ENCODE measurements at regions not wholly inside any gene's neighbourhood (a gene's known extent, or its start where the extent isn't known, plus 50 kb on each side); places are given as distances from the start of the nearest gene placed in this dataset.

- peaks cover 3 to 27% of the 10 kb centered on the region in 2 donors for H3K4me1 ChIP-seq (ENCODE audit: control insufficient read depth in 1 of 2, low read depth in 2 of 2)
- DNase-seq (ENCODE audit: low spot score) (no peak), ATAC-seq (ENCODE audit: insufficient number of reproducible peaks, low FRiP score, low read depth) (no peak)
- TF ChIP-seq CTCF (IDR thresholded peaks at IDR 0.05), result no peak
- H3K36me3 ChIP-seq, result no peaks in the 10 kb centered on the region
- no peak overlapping the region for H3K4me3 ChIP-seq
- H3K27me3 ChIP-seq (replicated peaks; ENCODE audit: insufficient read depth), result no peaks in the 10 kb centered on the region
- no peaks in the 10 kb centered on the region for H3K9me3 ChIP-seq
- H3K27ac ChIP-seq, result no peak overlapping the region
Measured at GRCh38 chr11:92329646-92330045, 105.0 kb downstream of the FAT3 start.

- TF ChIP-seq CTCF (IDR thresholded peaks at IDR 0.05), result no peak
- Histone ChIP-seq H3K27me3 (replicated peaks; ENCODE audit: insufficient read depth) (no peaks in the 10 kb centered on the region), H3K36me3 (no peaks in the 10 kb centered on the region), H3K4me3 (no peak overlapping the region), H3K4me1 (ENCODE audit: control insufficient read depth in 1 of 2, low read depth in 2 of 2) (peaks cover 3 to 27% of the 10 kb centered on the region in 2 donors), H3K9me3 (no peaks in the 10 kb centered on the region), H3K27ac (no peak overlapping the region)
- ATAC-seq (ENCODE audit: insufficient number of reproducible peaks, low FRiP score, low read depth), result no peak
- DNase-seq (ENCODE audit: low spot score), result no peak
Measured at GRCh38 chr11:92330114-92330513, 105.5 kb downstream of the FAT3 start.

- H3K9me3 ChIP-seq, result no peaks in the 10 kb centered on the region
- no peak overlapping the region for H3K4me3 ChIP-seq
- DNase-seq (ENCODE audit: low spot score) (no peak), ATAC-seq (ENCODE audit: insufficient number of reproducible peaks, low FRiP score, low read depth) (no peak)
- H3K36me3 ChIP-seq, result no peaks in the 10 kb centered on the region
- no peak overlapping the region for H3K27ac ChIP-seq
- no peak for TF ChIP-seq CTCF (IDR thresholded peaks at IDR 0.05)
- peaks cover 3 to 27% of the 10 kb centered on the region in 2 donors for H3K4me1 ChIP-seq (ENCODE audit: control insufficient read depth in 1 of 2, low read depth in 2 of 2)
- no peaks in the 10 kb centered on the region for H3K27me3 ChIP-seq (replicated peaks; ENCODE audit: insufficient read depth)
Measured at GRCh38 chr11:92332986-92333385, 108.4 kb downstream of the FAT3 start.

- TF ChIP-seq CTCF (IDR thresholded peaks at IDR 0.05), result no peak
- H3K27me3 ChIP-seq (replicated peaks; ENCODE audit: insufficient read depth), result no peaks in the 10 kb centered on the region
- H3K9me3 ChIP-seq, result no peaks in the 10 kb centered on the region
- no peak for ATAC-seq (ENCODE audit: insufficient number of reproducible peaks, low FRiP score, low read depth)
- no peak for DNase-seq (ENCODE audit: low spot score)
- H3K4me1 ChIP-seq (ENCODE audit: control insufficient read depth in 1 of 2, low read depth in 2 of 2), result peaks cover 0 to 15% of the 10 kb centered on the region in 2 donors
- no peaks in the 10 kb centered on the region for H3K36me3 ChIP-seq
- H3K4me3 ChIP-seq, result no peak overlapping the region
- H3K27ac ChIP-seq, result no peak overlapping the region
Measured at GRCh38 chr11:92340839-92341238, 116.2 kb downstream of the FAT3 start.

- no peak for TF ChIP-seq CTCF (IDR thresholded peaks at IDR 0.05)
- DNase-seq (ENCODE audit: low spot score), result no peak
- Histone ChIP-seq H3K9me3 (no peaks in the 10 kb centered on the region), H3K4me1 (ENCODE audit: control insufficient read depth in 1 of 2, low read depth in 2 of 2) (peaks cover 0 to 19% of the 10 kb centered on the region in 2 donors), H3K4me3 (no peak overlapping the region), H3K27me3 (replicated peaks; ENCODE audit: insufficient read depth) (no peaks in the 10 kb centered on the region), H3K27ac (no peak overlapping the region), H3K36me3 (no peaks in the 10 kb centered on the region)
- no peak for ATAC-seq (ENCODE audit: insufficient number of reproducible peaks, low FRiP score, low read depth)
Measured at GRCh38 chr11:92342034-92342720, 117.6 kb downstream of the FAT3 start.

All from thoracic aorta (tissue), 2 donors.